Globus pallidus (tissue), 1 donor: ENCODE measurements at regions not wholly inside any gene's neighbourhood (a gene's known extent, or its start where the extent isn't known, plus 50 kb on each side); places are given as distances from the start of the nearest gene placed in this dataset.
A peak's percentile ranks its signal among the peaks of the same experiment; 100 is the strongest.

Experiments
- DNase-seq: peaks from one replicate; pipeline ENCODE4 v3.0.0-alpha.2; 2015; ENCODE audit warnings: low spot score

- DNase-seq = no peak
Measured at GRCh38 chr5:125138266-125138665, 391.8 kb upstream of the ZNF608 start.

- DNase-seq = no peak
Measured at GRCh38 chr5:125139590-125139989, 393.2 kb upstream of the ZNF608 start.

- DNase-seq = no peak
Measured at GRCh38 chr5:125140220-125140619, 393.8 kb upstream of the ZNF608 start.

- DNase-seq = peak; percentile 38
Measured at GRCh38 chr5:125140855-125141254, 394.4 kb upstream of the ZNF608 start.

- DNase-seq = no peak
Measured at GRCh38 chr5:125142458-125142857, 396.0 kb upstream of the ZNF608 start.

- DNase-seq = no peak
Measured at GRCh38 chr5:125143011-125143410, 396.6 kb upstream of the ZNF608 start.

- DNase-seq = no peak
Measured at GRCh38 chr5:125148076-125148475, 401.6 kb upstream of the ZNF608 start.

- DNase-seq = no peak
Measured at GRCh38 chr5:125148706-125149105, 402.3 kb upstream of the ZNF608 start.

- DNase-seq = no peak
Measured at GRCh38 chr5:125149110-125149509, 402.7 kb upstream of the ZNF608 start.

- no peak for DNase-seq
Measured at GRCh38 chr5:125149527-125149926, 403.1 kb upstream of the ZNF608 start.

GRCh38 chr5:125150041-125150669, 403.7 kb upstream of the ZNF608 start:
- no peak for DNase-seq

- peak; percentile 60 for DNase-seq
Measured at GRCh38 chr5:125151150-125151900, 404.9 kb upstream of the ZNF608 start.

GRCh38 chr5:125152044-125152443, 405.6 kb upstream of the ZNF608 start:
- no peak for DNase-seq

- DNase-seq = no peak
Measured at GRCh38 chr5:125152461-125153189, 406.2 kb upstream of the ZNF608 start.

GRCh38 chr5:125153231-125153630, 406.8 kb upstream of the ZNF608 start:
- DNase-seq = no peak

GRCh38 chr5:125154301-125155110, 408.1 kb upstream of the ZNF608 start:
- DNase-seq = no peak

- DNase-seq = no peak
Measured at GRCh38 chr5:125160787-125161502, 414.5 kb upstream of the ZNF608 start.

GRCh38 chr5:125162714-125163113, 416.3 kb upstream of the ZNF608 start:
- DNase-seq = no peak

- DNase-seq = no peak
Measured at GRCh38 chr5:125169396-125169795, 423.0 kb upstream of the ZNF608 start.

GRCh38 chr5:125171641-125172040, 425.2 kb upstream of the ZNF608 start:
- no peak for DNase-seq

GRCh38 chr5:125175348-125176004, 429.0 kb upstream of the ZNF608 start:
- no peak for DNase-seq
